Keratinocyte (primary cell): ENCODE measurements at regions not wholly inside any gene's neighbourhood (a gene's known extent, or its start where the extent isn't known, plus 50 kb on each side); places are given as distances from the start of the nearest gene placed in this dataset.

ENCODE experiments used
- DNase-seq: peaks from one replicate; pipeline ENCODE4 v3.0.0-alpha.2; 2011; ENCODE audit warnings: low read depth, missing footprints, low spot score
- FAIRE-seq: peaks from 2 replicates; lab custom pipeline; 2011; peaks lifted over from hg19 to GRCh38; lab: Jason Lieb, UNC
- H2AFZ ChIP-seq: 2 replicates; pipeline ENCODE4 v1.6.0; 2012; ENCODE audit warnings: low read length, control low read depth, inconsistent platforms; ENCODE audit not compliant: control insufficient read depth
- H3K27ac ChIP-seq: 2 replicates; pipeline ENCODE4 v1.5.1; 2011; ENCODE audit warnings: low read length; ENCODE audit not compliant: control insufficient read depth, insufficient read depth
- H3K27me3 ChIP-seq: 3 replicates; pipeline ENCODE4 v1.6.0; 2011; ENCODE audit warnings: low read length; ENCODE audit not compliant: control insufficient read depth, insufficient read depth; ENCODE audit errors: extremely low read depth
- H3K36me3 ChIP-seq, 2 experiments: 2 replicates in 1 of 2; 3 replicates in 1 of 2; pipeline ENCODE4 v1.5.1; 2011; ENCODE audit warnings: low read length in 2 of 2, mild to moderate bottlenecking in 1 of 2; ENCODE audit not compliant: control insufficient read depth in 2 of 2, insufficient read depth in 2 of 2; ENCODE audit errors: extremely low read depth in 1 of 2
- H3K4me1 ChIP-seq: 3 replicates; pipeline ENCODE4 v1.5.1; 2011; ENCODE audit warnings: low read length; ENCODE audit not compliant: control insufficient read depth, insufficient read depth; ENCODE audit errors: extremely low read depth
- H3K4me2 ChIP-seq: 3 replicates; pipeline ENCODE4 v1.6.0; 2011; ENCODE audit warnings: low read depth, low read length; ENCODE audit not compliant: control insufficient read depth, insufficient read depth; ENCODE audit errors: extremely low read depth
- H3K4me3 ChIP-seq, 3 experiments: fragments of 200-600 bp in 1 of 3; sonication (generic) in 1 of 3; 2 replicates in 2 of 3; 3 replicates in 1 of 3; pipeline ENCODE4 v1.5.1; 2011 to 2016; ENCODE audit warnings: low read length in 3 of 3, mild to moderate bottlenecking in 3 of 3, control low read depth in 2 of 3, inconsistent platforms in 1 of 3, low read depth in 1 of 3, mixed read lengths in 1 of 3, mixed run types in 1 of 3, moderate library complexity in 1 of 3; ENCODE audit not compliant: control insufficient read depth in 2 of 3, insufficient read depth in 2 of 3; ENCODE audit errors: extremely low read depth in 1 of 3
- H3K79me2 ChIP-seq: 2 replicates; pipeline ENCODE4 v1.6.0; 2012; ENCODE audit warnings: low read length; ENCODE audit not compliant: control insufficient read depth, insufficient read depth
- H3K9ac ChIP-seq: 3 replicates; pipeline ENCODE4 v1.6.0; 2011; ENCODE audit warnings: low read length; ENCODE audit not compliant: control insufficient read depth, insufficient read depth; ENCODE audit errors: extremely low read depth
- H3K9me1 ChIP-seq: 3 replicates; pipeline ENCODE4 v1.6.0; 2011; ENCODE audit warnings: low read length; ENCODE audit not compliant: control insufficient read depth, insufficient read depth; ENCODE audit errors: extremely low read depth
- H3K9me3 ChIP-seq: 2 replicates; pipeline ENCODE4 v1.5.1; 2012; ENCODE audit warnings: low read depth, low read length; ENCODE audit not compliant: control insufficient read depth
- H4K20me1 ChIP-seq: 3 replicates; pipeline ENCODE4 v1.6.0; 2011; ENCODE audit warnings: low read length; ENCODE audit not compliant: control insufficient read depth, insufficient read depth; ENCODE audit errors: extremely low read depth
- EZH2 ChIP-seq: IDR thresholded peaks from one replicate; pipeline ENCODE4 v1.6.1; 2012; ENCODE audit warnings: inconsistent platforms, mild to moderate bottlenecking, low read length, moderate library complexity
- dilution Hi-C: fragments of 300-500 bp; cut with MboI; formaldehyde crosslinking; loops from one replicate; pipeline ENCODE4 v1.7.0; 2020; ENCODE audit warnings: low sequenced_read_pairs; ENCODE audit not compliant: extremely low pct_ligation_motif_present
- TF ChIP-seq, protein P1 (sequence below), 3 experiments: IDR thresholded peaks in 1 of 3; conservative IDR thresholded peaks in 1 of 3; optimal IDR thresholded peaks in 1 of 3; 2 replicates in 2 of 3; 3 replicates in 1 of 3; pipeline versions ENCODE3 to v1.5.1; 2011; ENCODE audit warnings: low read length in 3 of 3, mild to moderate bottlenecking in 3 of 3, moderate library complexity in 2 of 3, control low read depth in 1 of 3, inconsistent platforms in 1 of 3; ENCODE audit not compliant: insufficient read depth in 2 of 3; ENCODE audit errors: extremely low read depth in 1 of 3

DNA sequence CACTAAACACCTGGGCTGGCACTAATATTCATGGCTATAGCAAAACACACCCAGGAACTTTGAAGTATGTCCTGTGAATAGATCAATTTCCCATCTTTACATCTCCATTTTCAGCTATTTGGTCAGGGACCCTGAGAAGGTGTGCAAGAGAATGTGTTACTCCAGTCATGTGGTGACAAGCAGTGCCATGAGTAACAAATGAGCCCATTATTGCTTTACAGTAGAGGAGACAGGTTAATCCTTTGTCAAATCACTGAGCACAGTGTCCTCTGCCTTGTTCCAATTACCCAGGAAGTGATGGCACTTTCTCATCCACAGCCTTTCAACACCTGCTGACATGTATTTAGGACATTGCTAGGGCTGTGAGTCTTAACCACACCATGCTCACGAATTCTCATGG is 664.8 kb upstream of the API5 start:
- H3K4me2 ChIP-seq, result no peak overlapping the region
- H3K79me2 ChIP-seq, result no peaks in the 10 kb centered on the region
- FAIRE-seq (no peak), DNase-seq (no peak)
- H3K27me3 ChIP-seq, result no peaks in the 10 kb centered on the region
- no peak overlapping the region for H2AFZ ChIP-seq
- no peak overlapping the region for H3K9ac ChIP-seq
- H3K4me1 ChIP-seq, result no peaks in the 10 kb centered on the region
- TF ChIP-seq EZH2, result no peak
- H3K9me1 ChIP-seq, result no peaks in the 10 kb centered on the region
- dilution Hi-C loops, result no loop called here
- no peaks in the 10 kb centered on the region for H3K9me3 ChIP-seq
- H3K36me3 ChIP-seq, result no peaks in the 10 kb centered on the region
- H3K27ac ChIP-seq, result no peak overlapping the region
- H4K20me1 ChIP-seq, result no peaks in the 10 kb centered on the region
- no peak overlapping the region for H3K4me3 ChIP-seq

DNA sequence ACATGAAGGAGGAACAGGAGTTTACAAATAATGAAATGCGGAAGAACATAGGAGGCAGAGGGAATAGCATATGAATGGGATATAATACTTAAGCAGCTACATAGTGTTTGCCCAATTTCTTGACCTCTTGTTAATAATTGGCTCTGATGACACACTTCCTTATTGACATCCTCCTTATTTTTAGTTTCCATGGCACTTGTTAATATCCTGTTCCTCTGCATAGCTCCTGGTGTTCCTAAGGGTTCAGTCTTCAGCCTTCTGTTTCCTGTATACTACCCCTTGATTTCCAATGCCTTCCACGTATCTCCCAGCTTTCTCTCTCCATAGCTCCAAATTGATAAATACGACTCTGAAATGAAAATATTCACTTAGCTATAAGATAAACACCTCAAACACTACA is 663.8 kb upstream of the API5 start:
- FAIRE-seq (no peak), DNase-seq (no peak)
- Histone ChIP-seq H3K9me3 (no peaks in the 10 kb centered on the region), H2AFZ (no peak overlapping the region), H3K27me3 (no peaks in the 10 kb centered on the region), H3K36me3 (no peaks in the 10 kb centered on the region), H3K27ac (no peak overlapping the region), H4K20me1 (no peaks in the 10 kb centered on the region), H3K4me3 (no peak overlapping the region), H3K9ac (no peak overlapping the region), H3K79me2 (no peaks in the 10 kb centered on the region), H3K9me1 (no peaks in the 10 kb centered on the region), H3K4me2 (no peak overlapping the region), H3K4me1 (no peaks in the 10 kb centered on the region)
- dilution Hi-C loops, result no loop called here
- TF ChIP-seq, protein P1, sequence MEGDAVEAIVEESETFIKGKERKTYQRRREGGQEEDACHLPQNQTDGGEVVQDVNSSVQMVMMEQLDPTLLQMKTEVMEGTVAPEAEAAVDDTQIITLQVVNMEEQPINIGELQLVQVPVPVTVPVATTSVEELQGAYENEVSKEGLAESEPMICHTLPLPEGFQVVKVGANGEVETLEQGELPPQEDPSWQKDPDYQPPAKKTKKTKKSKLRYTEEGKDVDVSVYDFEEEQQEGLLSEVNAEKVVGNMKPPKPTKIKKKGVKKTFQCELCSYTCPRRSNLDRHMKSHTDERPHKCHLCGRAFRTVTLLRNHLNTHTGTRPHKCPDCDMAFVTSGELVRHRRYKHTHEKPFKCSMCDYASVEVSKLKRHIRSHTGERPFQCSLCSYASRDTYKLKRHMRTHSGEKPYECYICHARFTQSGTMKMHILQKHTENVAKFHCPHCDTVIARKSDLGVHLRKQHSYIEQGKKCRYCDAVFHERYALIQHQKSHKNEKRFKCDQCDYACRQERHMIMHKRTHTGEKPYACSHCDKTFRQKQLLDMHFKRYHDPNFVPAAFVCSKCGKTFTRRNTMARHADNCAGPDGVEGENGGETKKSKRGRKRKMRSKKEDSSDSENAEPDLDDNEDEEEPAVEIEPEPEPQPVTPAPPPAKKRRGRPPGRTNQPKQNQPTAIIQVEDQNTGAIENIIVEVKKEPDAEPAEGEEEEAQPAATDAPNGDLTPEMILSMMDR (optimal IDR thresholded peaks at IDR 0.05 in 1 of 3, IDR thresholded peaks at IDR 0.05 in 1 of 3, conservative IDR thresholded peaks at IDR 0.05 in 1 of 3; ENCODE audit: extremely low read depth in 1 of 3, insufficient read depth in 2 of 3, low read length in 3 of 3), result no peak
- no peak for TF ChIP-seq EZH2

DNA sequence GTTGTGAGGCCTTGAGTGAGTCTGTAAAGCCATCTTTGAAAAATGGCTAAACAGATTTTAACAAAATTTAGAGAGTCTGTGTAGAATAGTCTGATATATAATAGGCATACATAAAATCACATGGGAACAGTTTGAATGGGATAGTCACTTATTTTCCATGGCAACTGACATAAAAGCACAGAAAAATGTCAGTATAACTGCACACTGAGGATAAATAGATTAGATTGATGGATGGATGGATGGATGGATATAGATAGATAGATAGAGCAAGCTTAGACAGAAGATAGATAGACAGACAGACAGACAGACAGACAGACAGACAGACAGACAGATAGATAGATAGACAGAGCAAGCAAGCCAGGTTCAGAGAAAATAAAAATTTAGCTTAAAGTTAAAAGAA is 660.2 kb upstream of the API5 start:
- Histone ChIP-seq H3K4me3 (no peak overlapping the region), H3K9me1 (no peaks in the 10 kb centered on the region), H3K79me2 (no peaks in the 10 kb centered on the region), H3K27ac (no peak overlapping the region), H3K27me3 (no peaks in the 10 kb centered on the region), H3K4me2 (no peak overlapping the region), H3K4me1 (no peaks in the 10 kb centered on the region), H3K9ac (no peak overlapping the region), H3K9me3 (no peaks in the 10 kb centered on the region), H2AFZ (no peak overlapping the region), H4K20me1 (no peaks in the 10 kb centered on the region), H3K36me3 (no peaks in the 10 kb centered on the region)
- FAIRE-seq (no peak), DNase-seq (no peak)
- TF ChIP-seq EZH2, result no peak
- TF ChIP-seq, protein P1 (optimal IDR thresholded peaks at IDR 0.05 in 1 of 3, IDR thresholded peaks at IDR 0.05 in 1 of 3, conservative IDR thresholded peaks at IDR 0.05 in 1 of 3; ENCODE audit: extremely low read depth in 1 of 3, insufficient read depth in 2 of 3, low read length in 3 of 3), result no peak
- dilution Hi-C loops, result no loop called here
